Ramos (cell line): ENCODE measurements at regions not wholly inside any gene's neighbourhood (a gene's known extent, or its start where the extent isn't known, plus 50 kb on each side); places are given as distances from the start of the nearest gene placed in this dataset.
"Not testable (repeated sequence)": the region's sequence is repeated elsewhere in the genome, so short reads cannot be mapped to it uniquely, and the experiment has no call there.

Experiments
- in situ Hi-C: fragments of 300-500 bp; cut with MboI; formaldehyde crosslinking; loops from one replicate; pipeline ENCODE4 v1.14.3; 2022; ENCODE audit warnings: low sequenced_read_pairs; ENCODE audit not compliant: unreplicated experiment

- in situ Hi-C loops, result no loop called here
These were observed 51.5 kb upstream of the PHF21B start for GRCh38 chr22:45061332-45061731.

- in situ Hi-C loops, result no loop called here
These were observed 54.8 kb upstream of the PHF21B start for GRCh38 chr22:45064313-45065278.

- in situ Hi-C loops, result no loop called here
These were observed 55.9 kb upstream of the PHF21B start for GRCh38 chr22:45065726-45066125.

GRCh38 chr22:45067731-45068130 is 57.9 kb upstream of the PHF21B start:
- in situ Hi-C loops, result no loop called here

GRCh38 chr22:45069925-45070324 is 60.1 kb upstream of the PHF21B start:
- in situ Hi-C loops, result no loop called here

GRCh38 chr22:45071618-45072017 is 61.8 kb upstream of the PHF21B start:
- in situ Hi-C loops, result no loop called here

GRCh38 chr22:45072322-45072903 is 62.6 kb upstream of the PHF21B start:
- in situ Hi-C loops, result no loop called here

- in situ Hi-C loops, result no loop called here
These were observed 63.3 kb upstream of the PHF21B start for GRCh38 chr22:45073064-45073463.

- in situ Hi-C loops, result no loop called here
These were observed 67.5 kb upstream of the PHF21B start for GRCh38 chr22:45077286-45077685.

GRCh38 chr22:45077826-45078334 is 68.1 kb upstream of the PHF21B start:
- in situ Hi-C loops, result no loop called here

GRCh38 chr22:45082795-45083194 is 73.0 kb upstream of the PHF21B start:
- in situ Hi-C loops, result no loop called here

GRCh38 chr22:45083659-45084305 is 74.0 kb upstream of the PHF21B start:
- in situ Hi-C loops, result no loop called here

- in situ Hi-C loops, result no loop called here
These were observed 74.7 kb upstream of the PHF21B start for GRCh38 chr22:45084400-45084920.

- in situ Hi-C loops, result no loop called here
These were observed 75.9 kb upstream of the NUP50 start for GRCh38 chr22:45087802-45088201.

- in situ Hi-C loops, result no loop called here
These were observed 75.1 kb upstream of the NUP50 start for GRCh38 chr22:45088576-45088975.

GRCh38 chr22:45090497-45090910 is 73.2 kb upstream of the NUP50 start:
- in situ Hi-C loops, result no loop called here

- in situ Hi-C loops, result no loop called here
These were observed 72.4 kb upstream of the NUP50 start for GRCh38 chr22:45091254-45091854.

- in situ Hi-C loops, result not testable (repeated sequence)
These were observed 71.8 kb upstream of the NUP50 start for GRCh38 chr22:45091875-45092274.

- in situ Hi-C loops, result no loop called here
These were observed 71.1 kb upstream of the NUP50 start for GRCh38 chr22:45092644-45093043.

GRCh38 chr22:45093609-45094008 is 70.1 kb upstream of the NUP50 start:
- in situ Hi-C loops, result no loop called here
